ENCODE measurements at regions not wholly inside any gene's neighbourhood (a gene's known extent, or its start where the extent isn't known, plus 50 kb on each side); places are given as distances from the start of the nearest gene placed in this dataset.

- TF ChIP-seq, protein P1, sequence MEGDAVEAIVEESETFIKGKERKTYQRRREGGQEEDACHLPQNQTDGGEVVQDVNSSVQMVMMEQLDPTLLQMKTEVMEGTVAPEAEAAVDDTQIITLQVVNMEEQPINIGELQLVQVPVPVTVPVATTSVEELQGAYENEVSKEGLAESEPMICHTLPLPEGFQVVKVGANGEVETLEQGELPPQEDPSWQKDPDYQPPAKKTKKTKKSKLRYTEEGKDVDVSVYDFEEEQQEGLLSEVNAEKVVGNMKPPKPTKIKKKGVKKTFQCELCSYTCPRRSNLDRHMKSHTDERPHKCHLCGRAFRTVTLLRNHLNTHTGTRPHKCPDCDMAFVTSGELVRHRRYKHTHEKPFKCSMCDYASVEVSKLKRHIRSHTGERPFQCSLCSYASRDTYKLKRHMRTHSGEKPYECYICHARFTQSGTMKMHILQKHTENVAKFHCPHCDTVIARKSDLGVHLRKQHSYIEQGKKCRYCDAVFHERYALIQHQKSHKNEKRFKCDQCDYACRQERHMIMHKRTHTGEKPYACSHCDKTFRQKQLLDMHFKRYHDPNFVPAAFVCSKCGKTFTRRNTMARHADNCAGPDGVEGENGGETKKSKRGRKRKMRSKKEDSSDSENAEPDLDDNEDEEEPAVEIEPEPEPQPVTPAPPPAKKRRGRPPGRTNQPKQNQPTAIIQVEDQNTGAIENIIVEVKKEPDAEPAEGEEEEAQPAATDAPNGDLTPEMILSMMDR (IDR thresholded peaks at IDR 0.05) = no peak
- no peak for TF ChIP-seq POLR2A (IDR thresholded peaks at IDR 0.05)
Observed at GRCh38 chr6:156306531-156306930, 470.6 kb upstream of the ARID1B start.

Data from prostate gland (tissue), 2 donors.